Testis (tissue), 2 donors: ENCODE measurements at regions not wholly inside any gene's neighbourhood (a gene's known extent, or its start where the extent isn't known, plus 50 kb on each side); places are given as distances from the start of the nearest gene placed in this dataset.

ENCODE experiments used
- CTCF ChIP-seq, 3 experiments: fragments of 450-650 bp in 2 of 3; fragments of 200-600 bp in 1 of 3; sonication (generic) in 1 of 3; IDR thresholded peaks; one replicate each; pipeline ENCODE4 v1.5.1; 2016 to 2019; ENCODE audit warnings: antibody characterized with exemption in 3 of 3, mild to moderate bottlenecking in 2 of 3, moderate library complexity in 1 of 3
- POLR2A ChIP-seq: fragments of 450-650 bp; IDR thresholded peaks from one replicate; pipeline ENCODE4 v1.6.1; 2017; ENCODE audit warnings: antibody characterized with exemption, mild to moderate bottlenecking, moderate library complexity

DNA sequence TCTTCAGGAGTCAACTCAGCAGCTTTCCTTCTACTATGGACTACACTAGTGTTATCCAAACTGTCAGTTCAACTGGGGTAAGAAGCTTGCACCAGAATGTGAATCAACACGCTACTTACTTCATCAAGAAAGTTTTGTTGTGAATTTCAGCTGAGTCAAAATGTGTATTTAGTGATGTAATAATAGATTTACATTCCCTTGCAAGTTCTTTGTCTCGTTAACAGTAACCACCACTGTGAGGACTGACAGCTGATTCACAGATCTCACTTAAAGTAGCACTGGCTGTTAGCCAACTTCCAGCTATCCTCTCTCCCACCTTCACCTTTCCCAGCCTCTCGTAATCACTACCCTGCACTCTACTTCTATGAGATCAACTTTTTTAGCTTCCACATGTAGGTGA is 445.3 kb downstream of the NTRK2 start:
- TF ChIP-seq POLR2A, result no peak
- no peak for TF ChIP-seq CTCF (IDR thresholded peaks at IDR 0.05)
